Body of pancreas (tissue), 4 donors: ENCODE measurements at regions not wholly inside any gene's neighbourhood (a gene's known extent, or its start where the extent isn't known, plus 50 kb on each side); places are given as distances from the start of the nearest gene placed in this dataset.

ENCODE experiments used
- ATAC-seq: fragments of 150-250 bp; one replicate; pipeline ENCODE4 v1.9.1; 2016
- DNase-seq, 4 donors: peaks; one replicate each; pipeline ENCODE4 v3.0.0-alpha.2; 2019
- H3K27ac ChIP-seq, 4 donors: fragments of 200-600 bp; sonication (generic); 1 replicate in 3 of 4; 2 replicates in 1 of 4; pipeline versions ENCODE4 v1.5.1 to v1.6.1; 2016 to 2019; ENCODE audit warnings: mild to moderate bottlenecking in 1 of 4, mixed read lengths in 1 of 4, moderate library complexity in 1 of 4
- H3K27me3 ChIP-seq, 2 donors: fragments of 200-600 bp; sonication (generic); one replicate each; pipeline ENCODE4 v1.6.0; 2016; ENCODE audit warnings: mild to moderate bottlenecking in 1 of 2
- H3K36me3 ChIP-seq, 2 donors: fragments of 200-600 bp; sonication (generic); replicated peaks in 1 of 2; 2 replicates each; pipeline ENCODE4 v1.5.1; 2016; ENCODE audit warnings: low read depth in 2 of 2; ENCODE audit not compliant: insufficient read depth in 1 of 2
- H3K4me1 ChIP-seq: fragments of 200-600 bp; sonication (generic); one replicate; pipeline ENCODE4 v1.6.0; 2016
- H3K4me3 ChIP-seq, 2 donors: fragments of 200-600 bp; sonication (generic); 1 replicate in 1 of 2; 2 replicates in 1 of 2; pipeline ENCODE4 v1.5.1; 2016 to 2019
- H3K9me3 ChIP-seq, 3 donors: fragments of 200-600 bp; sonication (generic); 1 replicate in 2 of 3; 2 replicates in 1 of 3; pipeline ENCODE4 v1.5.1; 2016
- POLR2A ChIP-seq, 3 donors: fragments of 450-650 bp; IDR thresholded peaks; one replicate each; pipeline ENCODE4 v1.6.1; 2016; ENCODE audit warnings: antibody characterized with exemption in 3 of 3, mild to moderate bottlenecking in 2 of 3
- WGBS, 2 donors: methylation state at CpG; one replicate each; pipeline ENCODE4 v1.1.5; 2017; 5-methylcytosine and 5-hydroxymethylcytosine counted together
- intact Hi-C: fragments of 100-400 bp; cut with DNase I; formaldehyde crosslinking; loops from one replicate; pipeline ENCODE4 v1.15.1; 2023
- TF ChIP-seq, protein P1 (sequence below), 7 experiments: fragments of 450-650 bp in 4 of 7; fragments of 200-600 bp in 3 of 7; sonication (generic) in 3 of 7; IDR thresholded peaks; one replicate each; pipeline ENCODE4 v1.5.1; 2016 to 2019; ENCODE audit warnings: antibody characterized with exemption in 7 of 7

DNA sequence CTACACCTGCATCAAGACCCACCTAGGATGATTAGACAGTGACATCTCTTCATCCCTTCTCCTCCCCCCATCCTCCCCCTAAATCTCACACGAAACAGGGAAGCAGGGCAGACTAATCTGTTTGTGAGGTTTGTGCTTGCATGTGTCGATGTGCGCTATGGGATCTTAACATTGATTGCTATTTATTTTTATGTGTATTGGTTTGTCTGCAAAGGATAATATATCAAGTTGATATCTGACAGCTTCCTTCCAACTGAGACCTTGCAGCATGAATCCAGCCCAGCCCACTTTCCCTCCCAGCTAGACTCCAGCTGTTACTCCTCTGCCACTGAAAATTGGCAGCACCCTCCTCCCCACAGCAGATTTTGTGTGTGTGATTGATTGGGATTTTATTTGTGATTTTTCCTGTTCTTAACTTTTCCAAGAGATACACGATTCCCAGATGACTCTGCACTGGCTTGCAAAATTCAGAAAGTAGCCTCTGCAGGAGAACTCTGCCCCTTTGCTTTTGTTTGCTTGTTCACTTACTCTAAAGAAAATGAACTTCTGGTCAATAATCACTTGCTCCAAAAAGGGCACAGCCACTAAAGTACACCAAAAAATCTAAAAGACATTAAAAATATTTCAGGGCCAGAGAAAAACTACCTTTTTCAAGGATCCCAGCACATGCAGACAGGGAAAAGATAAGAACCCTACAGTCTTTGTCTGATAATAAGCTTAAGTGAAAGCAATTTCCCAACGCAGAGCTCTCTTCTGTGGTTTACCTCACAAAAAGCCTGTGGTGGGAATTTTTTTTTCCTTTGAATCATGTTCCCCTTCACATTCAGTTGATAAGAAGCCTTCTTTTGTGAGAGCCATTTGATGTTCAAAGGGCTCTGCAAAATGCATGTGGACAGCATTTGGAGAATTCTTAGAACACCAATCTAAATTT lies 222.1 kb downstream of the RPS29 start:
- intact Hi-C loops, result no loop called here
- Histone ChIP-seq H3K9me3 (peaks cover 0 to 4% (median 0%) of the 10 kb centered on the region in 3 donors), H3K4me3 (no peak overlapping the region), H3K27ac (no peak overlapping the region), H3K4me1 (no peaks in the 10 kb centered on the region), H3K27me3 (no peaks in the 10 kb centered on the region), H3K36me3 (no peaks in the 10 kb centered on the region)
- WGBS, 2 donors, result 5 to 6% methylated on average over 5 of the region's 5 CpGs
- ATAC-seq (no peak), DNase-seq (no peak)
- TF ChIP-seq, protein P1, sequence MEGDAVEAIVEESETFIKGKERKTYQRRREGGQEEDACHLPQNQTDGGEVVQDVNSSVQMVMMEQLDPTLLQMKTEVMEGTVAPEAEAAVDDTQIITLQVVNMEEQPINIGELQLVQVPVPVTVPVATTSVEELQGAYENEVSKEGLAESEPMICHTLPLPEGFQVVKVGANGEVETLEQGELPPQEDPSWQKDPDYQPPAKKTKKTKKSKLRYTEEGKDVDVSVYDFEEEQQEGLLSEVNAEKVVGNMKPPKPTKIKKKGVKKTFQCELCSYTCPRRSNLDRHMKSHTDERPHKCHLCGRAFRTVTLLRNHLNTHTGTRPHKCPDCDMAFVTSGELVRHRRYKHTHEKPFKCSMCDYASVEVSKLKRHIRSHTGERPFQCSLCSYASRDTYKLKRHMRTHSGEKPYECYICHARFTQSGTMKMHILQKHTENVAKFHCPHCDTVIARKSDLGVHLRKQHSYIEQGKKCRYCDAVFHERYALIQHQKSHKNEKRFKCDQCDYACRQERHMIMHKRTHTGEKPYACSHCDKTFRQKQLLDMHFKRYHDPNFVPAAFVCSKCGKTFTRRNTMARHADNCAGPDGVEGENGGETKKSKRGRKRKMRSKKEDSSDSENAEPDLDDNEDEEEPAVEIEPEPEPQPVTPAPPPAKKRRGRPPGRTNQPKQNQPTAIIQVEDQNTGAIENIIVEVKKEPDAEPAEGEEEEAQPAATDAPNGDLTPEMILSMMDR (IDR thresholded peaks at IDR 0.05), result no peak
- no peak for TF ChIP-seq POLR2A (IDR thresholded peaks at IDR 0.05)

DNA sequence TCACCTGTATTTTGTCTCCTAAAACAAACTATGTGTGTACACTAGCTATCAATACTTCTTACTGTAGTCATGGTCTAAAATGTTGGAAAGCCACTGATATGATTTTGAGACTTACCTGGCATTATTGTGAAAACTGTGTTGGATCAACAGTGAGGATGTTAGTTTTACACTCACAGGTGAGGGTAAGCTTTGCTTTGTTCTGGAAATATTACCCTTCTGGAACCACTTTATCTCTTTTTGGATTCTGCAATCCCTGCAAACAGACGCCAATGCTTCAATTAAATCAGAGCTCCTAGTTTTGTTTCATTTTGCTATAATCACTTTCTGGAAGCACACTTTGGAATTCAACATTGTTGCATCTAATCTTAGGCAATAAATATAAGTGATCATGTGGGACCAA lies 223.3 kb downstream of the RPS29 start:
- no peaks in the 10 kb centered on the region for H3K4me1 ChIP-seq
- H3K4me3 ChIP-seq, result no peak overlapping the region
- intact Hi-C loops, result no loop called here
- no peak for ATAC-seq
- 21 to 32% methylated on average over 1 of the region's 1 CpG for WGBS, 2 donors
- no peaks in the 10 kb centered on the region for H3K27me3 ChIP-seq
- H3K9me3 ChIP-seq, result peaks cover 0 to 4% (median 0%) of the 10 kb centered on the region in 3 donors
- TF ChIP-seq POLR2A (IDR thresholded peaks at IDR 0.05), result no peak
- TF ChIP-seq, protein P1 (IDR thresholded peaks at IDR 0.05), result no peak
- no peak for DNase-seq
- no peak overlapping the region for H3K27ac ChIP-seq
- H3K36me3 ChIP-seq, result no peaks in the 10 kb centered on the region

DNA sequence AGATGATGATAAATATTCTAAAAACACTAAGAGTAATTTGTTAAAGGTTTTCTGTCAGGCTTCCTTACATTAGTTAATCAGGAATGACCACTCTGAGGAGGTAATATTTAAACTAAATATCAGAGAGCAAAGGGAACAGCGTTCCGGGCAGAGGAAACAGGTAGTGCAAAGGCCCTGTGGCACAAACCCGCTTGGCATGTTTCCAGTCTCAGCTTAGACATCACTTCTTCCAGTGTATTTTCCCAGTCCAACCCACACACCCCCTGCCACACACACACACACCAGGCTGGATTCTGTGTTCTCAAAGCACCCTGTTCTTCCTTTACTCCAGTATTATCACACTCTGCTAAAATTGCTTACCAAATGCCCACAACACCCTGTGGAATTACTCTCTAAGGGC lies 247.1 kb downstream of the RPS29 start:
- H3K27ac ChIP-seq, result no peak overlapping the region
- 75 to 77% methylated on average over 3 of the region's 3 CpGs for WGBS, 2 donors
- H3K36me3 ChIP-seq, result no peaks in the 10 kb centered on the region
- no peaks in the 10 kb centered on the region for H3K4me1 ChIP-seq
- intact Hi-C loops, result no loop called here
- ATAC-seq (no peak), DNase-seq (no peak)
- H3K4me3 ChIP-seq, result no peak overlapping the region
- TF ChIP-seq, protein P1 (IDR thresholded peaks at IDR 0.05), result no peak
- TF ChIP-seq POLR2A (IDR thresholded peaks at IDR 0.05), result no peak
- H3K27me3 ChIP-seq, result no peaks in the 10 kb centered on the region
- no peaks in the 10 kb centered on the region for H3K9me3 ChIP-seq

DNA sequence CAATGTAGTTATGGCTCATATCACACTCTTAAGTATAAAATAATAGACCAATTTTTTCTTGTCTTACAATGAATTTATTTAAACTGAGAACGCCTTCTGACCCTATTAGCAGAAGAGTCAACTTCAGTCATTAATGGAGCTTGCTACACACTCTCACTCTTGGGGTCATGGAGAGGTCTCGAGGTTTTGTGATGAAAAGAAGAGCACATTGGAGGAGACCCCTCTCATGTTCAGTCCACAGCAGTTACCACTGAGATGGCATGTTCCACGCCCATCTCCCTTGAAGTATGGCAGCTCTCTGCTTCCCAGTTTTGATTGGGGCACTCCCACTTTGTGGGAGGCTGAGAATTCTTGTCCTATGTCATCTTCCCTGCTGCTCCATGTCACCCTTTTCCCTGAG lies 266.4 kb downstream of the RPS29 start:
- DNase-seq (no peak), ATAC-seq (no peak)
- 38 to 39% methylated on average over 3 of the region's 3 CpGs for WGBS, 2 donors
- TF ChIP-seq, protein P1 (IDR thresholded peaks at IDR 0.05), result no peak
- TF ChIP-seq POLR2A (IDR thresholded peaks at IDR 0.05), result no peak
- intact Hi-C loops, result no loop called here
- H3K27ac ChIP-seq, result no peak overlapping the region
- H3K36me3 ChIP-seq, result no peaks in the 10 kb centered on the region
- no peak overlapping the region for H3K4me3 ChIP-seq
- no peaks in the 10 kb centered on the region for H3K9me3 ChIP-seq
- H3K27me3 ChIP-seq, result no peaks in the 10 kb centered on the region
- H3K4me1 ChIP-seq, result no peaks in the 10 kb centered on the region

DNA sequence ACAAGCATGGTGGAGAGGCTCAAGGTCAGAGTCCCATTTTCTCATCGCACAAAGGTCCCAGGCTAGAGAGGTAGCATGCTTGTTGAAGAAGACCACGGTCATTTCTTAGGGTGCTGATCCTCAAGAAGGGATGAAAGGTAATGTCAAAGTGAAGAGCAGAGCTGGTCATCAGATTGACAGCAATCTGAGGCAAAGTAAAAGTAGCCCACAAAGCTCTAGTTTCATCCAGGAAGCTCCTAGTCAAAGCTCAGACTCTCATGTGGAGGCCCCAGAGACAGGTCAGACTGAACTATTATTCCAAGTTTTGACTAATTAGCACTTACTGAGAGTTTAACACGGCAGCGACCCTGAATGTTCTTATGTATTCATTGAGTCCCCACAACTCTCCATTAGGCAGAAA lies 270.6 kb downstream of the RPS29 start:
- Histone ChIP-seq H3K36me3 (no peaks in the 10 kb centered on the region), H3K4me1 (no peaks in the 10 kb centered on the region), H3K27ac (no peak overlapping the region), H3K27me3 (no peaks in the 10 kb centered on the region), H3K9me3 (no peaks in the 10 kb centered on the region), H3K4me3 (no peak overlapping the region)
- 44 to 81% methylated on average over 4 of the region's 4 CpGs for WGBS, 2 donors
- TF ChIP-seq POLR2A (IDR thresholded peaks at IDR 0.05), result no peak
- TF ChIP-seq, protein P1 (IDR thresholded peaks at IDR 0.05), result no peak
- intact Hi-C loops, result no loop called here
- DNase-seq (no peak), ATAC-seq (no peak)
